ENCODE measurements at regions not wholly inside any gene's neighbourhood (a gene's known extent, or its start where the extent isn't known, plus 50 kb on each side); places are given as distances from the start of the nearest gene placed in this dataset.
"Not testable (repeated sequence)": the region's sequence is repeated elsewhere in the genome, so short reads cannot be mapped to it uniquely, and the experiment has no call there.

DNA sequence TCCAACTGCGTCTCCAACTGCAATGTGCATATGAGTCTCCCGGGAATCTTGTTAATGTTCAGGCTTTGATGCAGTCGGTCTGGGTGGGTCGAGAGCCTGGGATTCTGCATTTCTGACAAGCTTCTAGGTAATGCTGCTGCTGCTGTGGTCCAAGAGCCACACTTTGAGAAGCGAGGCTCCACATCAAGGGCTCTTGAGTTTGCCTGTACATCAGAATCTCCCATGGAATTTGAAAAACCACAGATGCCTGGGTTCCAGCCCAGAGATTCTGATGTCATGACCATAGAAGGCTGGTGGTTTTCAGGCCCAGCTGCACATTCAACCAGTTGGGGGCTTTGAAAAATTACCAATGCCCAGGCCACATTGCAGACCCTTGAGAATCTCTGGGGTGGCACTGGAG is 93.9 kb upstream of the TARDBP start:
- H3K27me3 Mint-ChIP-seq: peaks cover 13% of the 10 kb centered on the region
- no peaks in the 10 kb centered on the region for H3K36me3 Mint-ChIP-seq (ENCODE audit: low read depth)
- H3K4me3 Mint-ChIP-seq: no peak overlapping the region
- no peak overlapping the region for H3K27ac Mint-ChIP-seq
- H3K9me3 Mint-ChIP-seq: no peaks in the 10 kb centered on the region
- intact Hi-C loops (cut with micrococcal nuclease): no loop called here
- peaks cover 19% of the 10 kb centered on the region for H3K4me1 Mint-ChIP-seq (ENCODE audit: low read depth)

DNA sequence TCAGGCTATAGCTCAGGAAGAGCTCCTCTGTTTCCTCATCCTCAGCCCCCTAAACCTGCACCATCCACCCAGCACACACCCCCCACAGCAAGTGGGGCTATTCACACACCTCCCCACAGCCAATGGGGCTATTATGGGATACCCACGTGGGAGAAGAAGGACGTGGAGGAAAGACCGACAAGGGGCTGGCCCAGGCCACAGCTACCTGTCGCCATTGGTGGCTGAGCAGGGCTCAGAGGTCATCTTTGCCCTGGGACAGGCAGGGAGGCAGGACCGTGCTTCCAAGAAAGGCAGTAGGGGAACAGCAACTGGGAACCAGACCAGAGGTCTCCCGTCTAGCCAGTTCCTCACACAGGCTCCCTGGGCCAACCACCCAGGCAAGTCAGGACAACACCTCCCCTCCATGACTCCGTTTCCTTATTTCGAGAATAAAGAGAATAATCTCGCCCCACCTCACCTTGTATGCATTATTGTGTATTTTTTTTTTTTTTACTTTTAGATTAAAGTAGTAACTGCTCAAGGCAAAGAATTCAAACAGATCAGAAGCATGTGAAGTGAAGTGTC is 92.3 kb upstream of the TARDBP start:
- Mint-ChIP-seq H3K27me3 (peaks cover 13% of the 10 kb centered on the region), H3K36me3 (ENCODE audit: low read depth) (no peaks in the 10 kb centered on the region), H3K27ac (no peak overlapping the region), H3K9me3 (no peaks in the 10 kb centered on the region), H3K4me1 (ENCODE audit: low read depth) (peaks cover 19% of the 10 kb centered on the region), H3K4me3 (no peak overlapping the region)
- intact Hi-C loops (cut with micrococcal nuclease): no loop called here

DNA sequence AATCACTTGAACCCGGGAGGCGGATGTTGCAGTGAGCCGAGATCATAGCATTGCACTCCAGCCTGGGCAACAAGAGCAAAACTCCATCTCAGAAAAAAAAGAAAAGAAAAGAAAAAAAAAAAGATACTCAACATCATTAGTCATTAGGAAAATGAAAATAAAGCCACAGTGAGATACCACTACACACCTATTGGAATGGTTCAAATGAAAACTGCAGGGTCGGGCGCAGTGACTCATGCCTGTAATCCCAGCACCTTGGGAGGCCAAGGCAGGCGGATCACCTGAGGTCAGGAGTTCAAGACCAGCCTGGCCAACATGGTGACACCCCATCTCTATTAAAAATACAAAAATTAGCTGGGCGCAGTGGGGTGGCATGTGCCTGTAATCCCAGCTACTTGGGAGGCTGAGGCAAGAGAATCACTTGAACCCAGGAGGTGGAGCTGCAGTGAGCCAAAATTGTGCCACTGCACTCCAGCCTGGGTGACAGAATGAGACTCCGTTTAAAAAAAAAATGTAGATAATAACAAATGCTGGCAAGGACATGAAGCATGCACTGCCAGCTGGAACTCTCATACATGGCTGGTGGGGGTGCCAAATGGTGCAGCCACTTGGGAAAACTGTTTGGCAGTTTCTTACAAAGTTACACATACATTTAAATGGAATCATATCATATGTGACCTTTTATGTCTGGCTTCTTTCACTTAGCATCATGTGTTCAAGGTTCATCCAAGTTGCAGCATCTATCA is 90.0 kb upstream of the TARDBP start:
- H3K4me1 Mint-ChIP-seq (ENCODE audit: low read depth): peaks cover 11% of the 10 kb centered on the region
- H3K9me3 Mint-ChIP-seq; H3K27me3 Mint-ChIP-seq; H3K4me3 Mint-ChIP-seq; H3K36me3 Mint-ChIP-seq (ENCODE audit: low read depth); H3K27ac Mint-ChIP-seq; intact Hi-C loops (cut with micrococcal nuclease): not testable (repeated sequence)

DNA sequence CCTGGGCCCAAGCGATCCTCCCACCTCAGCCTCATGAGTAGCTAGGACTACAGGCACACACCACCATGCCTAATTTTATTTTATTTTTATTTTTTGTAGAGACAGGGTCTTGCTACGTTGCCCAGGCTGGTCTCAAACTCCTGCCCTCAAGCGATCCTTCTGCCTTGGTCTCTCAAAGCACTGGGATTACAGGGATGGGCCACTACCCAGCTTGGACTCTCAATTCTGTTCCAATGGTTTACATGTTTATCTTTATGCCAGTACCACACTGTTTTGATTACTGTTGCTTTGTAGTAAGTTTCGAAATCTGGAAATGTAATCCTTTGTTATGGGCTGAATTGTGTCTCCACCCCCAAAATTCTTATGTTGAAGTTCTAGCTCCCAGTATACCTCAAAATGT is 88.4 kb upstream of the TARDBP start:
- intact Hi-C loops (cut with micrococcal nuclease): no loop called here

DNA sequence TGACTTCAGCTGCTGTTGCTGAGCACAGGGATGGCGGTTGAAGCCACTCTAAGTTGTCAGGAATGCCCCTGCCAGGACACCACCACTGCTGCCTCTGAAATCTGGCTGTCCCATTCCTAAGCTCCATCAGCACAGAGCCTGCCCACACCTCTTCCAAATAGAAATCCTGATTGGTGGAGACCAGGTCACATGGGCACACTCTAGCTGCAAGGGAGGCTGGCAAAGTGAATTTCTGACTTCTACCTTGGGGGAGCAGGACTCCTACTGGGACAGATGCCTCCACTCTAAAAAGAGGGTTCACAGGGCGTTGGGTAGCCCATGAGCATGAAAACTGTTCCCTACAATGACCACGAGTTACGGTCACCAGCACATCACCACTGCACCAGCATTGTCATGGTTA is 83.8 kb upstream of the TARDBP start:
- Mint-ChIP-seq H3K27ac (no peak overlapping the region), H3K4me3 (no peak overlapping the region), H3K9me3 (peaks cover 12% of the 10 kb centered on the region), H3K27me3 (no peaks in the 10 kb centered on the region), H3K4me1 (ENCODE audit: low read depth) (peaks cover 5% of the 10 kb centered on the region), H3K36me3 (ENCODE audit: low read depth) (no peaks in the 10 kb centered on the region)
- intact Hi-C loops (cut with micrococcal nuclease): no loop called here

More for the DNA sequence above, 88.4 kb upstream of the TARDBP start:
- Mint-ChIP-seq H3K9me3 (peaks cover 8% of the 10 kb centered on the region), H3K4me3 (no peak overlapping the region), H3K27me3 (peaks cover 3% of the 10 kb centered on the region), H3K27ac (no peak overlapping the region), H3K36me3 (ENCODE audit: low read depth) (no peaks in the 10 kb centered on the region), H3K4me1 (ENCODE audit: low read depth) (no peaks in the 10 kb centered on the region)

DNA sequence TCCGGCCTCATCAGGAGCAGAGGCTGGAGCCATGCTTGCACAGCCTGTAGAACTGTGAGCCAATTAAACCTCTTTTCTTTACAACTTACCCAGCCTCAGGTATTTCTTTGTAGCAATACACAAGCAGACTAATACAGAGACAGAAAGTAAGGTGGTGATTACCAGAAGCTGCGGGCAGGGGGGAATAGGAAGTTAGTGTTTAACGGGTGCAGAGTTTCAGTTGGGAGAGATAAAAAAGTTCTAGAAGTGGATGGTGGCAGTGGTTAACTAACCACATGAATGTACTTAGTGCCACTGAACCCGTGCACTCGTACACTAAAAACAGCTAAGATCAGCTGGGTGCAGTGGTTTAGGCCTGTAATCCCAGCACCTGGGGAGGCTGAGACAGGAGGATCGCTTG is 80.4 kb upstream of the TARDBP start:
- H3K4me3 Mint-ChIP-seq: no peak overlapping the region
- H3K27me3 Mint-ChIP-seq: no peaks in the 10 kb centered on the region
- H3K27ac Mint-ChIP-seq: no peak overlapping the region
- H3K36me3 Mint-ChIP-seq (ENCODE audit: low read depth): no peaks in the 10 kb centered on the region
- peaks cover 12% of the 10 kb centered on the region for H3K9me3 Mint-ChIP-seq
- intact Hi-C loops (cut with micrococcal nuclease): no loop called here
- peaks cover 5% of the 10 kb centered on the region for H3K4me1 Mint-ChIP-seq (ENCODE audit: low read depth)

DNA sequence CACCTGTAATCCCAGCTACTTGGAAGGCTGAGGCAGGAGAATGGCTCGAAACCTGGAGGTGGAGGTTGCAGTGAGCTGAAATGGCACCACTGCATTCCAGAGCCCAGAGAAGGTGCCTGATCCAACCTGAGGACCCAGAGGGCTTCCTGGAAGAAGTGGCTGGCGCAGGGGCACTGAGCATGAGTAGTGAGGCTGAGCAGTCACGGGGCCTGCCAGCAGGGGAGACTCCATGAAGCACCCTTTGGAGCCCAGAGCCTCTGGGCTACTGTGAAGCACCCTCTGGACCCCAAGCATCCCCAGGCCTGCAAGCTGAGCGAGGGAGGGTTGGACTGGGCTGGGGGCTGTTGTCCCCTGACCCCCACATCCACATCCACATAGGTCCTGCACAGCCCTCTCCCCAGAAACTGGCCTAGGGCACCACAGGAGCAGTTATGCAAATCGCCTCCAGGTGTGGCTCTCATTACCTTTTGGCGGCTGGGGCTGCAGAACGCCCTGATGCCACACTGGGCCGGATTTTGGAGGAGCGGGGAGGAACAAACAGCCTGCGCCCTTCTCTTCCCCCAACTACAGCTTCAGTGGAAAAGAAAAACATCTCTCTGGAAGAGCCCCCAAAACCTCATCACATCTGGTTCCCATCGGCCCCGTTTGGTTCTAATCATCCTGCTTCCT is 78.2 kb upstream of the TARDBP start:
- no peaks in the 10 kb centered on the region for H3K36me3 Mint-ChIP-seq (ENCODE audit: low read depth)
- intact Hi-C loops (cut with micrococcal nuclease): no loop called here
- H3K4me3 Mint-ChIP-seq: no peak overlapping the region
- H3K27ac Mint-ChIP-seq: no peak overlapping the region
- peaks cover 3% of the 10 kb centered on the region for H3K27me3 Mint-ChIP-seq
- peaks cover 2% of the 10 kb centered on the region for H3K9me3 Mint-ChIP-seq
- H3K4me1 Mint-ChIP-seq (ENCODE audit: low read depth): peaks cover 5% of the 10 kb centered on the region

DNA sequence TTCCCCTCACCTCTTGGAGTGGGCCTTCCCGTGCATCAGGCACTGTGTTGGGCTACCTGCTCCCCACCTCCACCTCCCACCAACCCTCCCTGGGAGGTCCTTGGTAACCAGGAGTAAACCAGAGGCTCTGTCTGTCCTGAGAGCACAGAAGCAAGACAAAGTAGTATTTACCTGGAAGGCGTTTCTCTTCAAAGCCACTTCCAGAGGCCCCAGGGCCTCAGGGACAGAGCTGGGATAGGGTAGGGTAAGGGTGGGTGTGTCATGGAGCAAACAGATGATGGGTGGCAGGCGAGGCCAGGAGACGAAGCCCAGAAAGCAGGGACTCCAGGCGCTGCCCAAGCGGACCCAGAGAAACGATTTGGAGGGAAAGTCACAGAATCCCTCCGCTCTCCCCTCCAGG is 77.2 kb upstream of the TARDBP start:
- peaks cover 10% of the 10 kb centered on the region for H3K27me3 Mint-ChIP-seq
- intact Hi-C loops (cut with micrococcal nuclease): no loop called here

DNA sequence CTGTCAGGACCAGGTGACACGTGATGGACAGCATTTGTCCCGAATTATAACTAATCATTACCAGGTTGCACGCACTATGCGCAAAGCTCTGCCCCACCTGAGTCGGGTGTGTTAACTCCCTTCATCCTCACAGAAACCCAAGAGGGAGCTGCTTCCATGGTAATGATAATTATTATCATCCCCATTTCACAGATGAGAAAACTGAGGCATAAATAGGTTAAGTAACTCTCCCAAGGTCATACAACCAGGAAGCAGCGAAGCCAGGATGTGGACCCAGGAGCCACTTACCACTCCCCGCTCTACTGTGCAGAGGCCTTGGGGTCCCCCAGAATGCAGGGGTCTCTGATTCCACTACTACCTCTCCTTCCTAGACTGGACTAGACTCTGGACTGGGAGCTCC is 76.7 kb upstream of the TARDBP start:
- H3K9me3 Mint-ChIP-seq: no peaks in the 10 kb centered on the region
- peaks cover 18% of the 10 kb centered on the region for H3K4me1 Mint-ChIP-seq (ENCODE audit: low read depth)
- H3K27me3 Mint-ChIP-seq: peaks cover 13% of the 10 kb centered on the region
- no peak overlapping the region for H3K4me3 Mint-ChIP-seq
- H3K36me3 Mint-ChIP-seq (ENCODE audit: low read depth): no peaks in the 10 kb centered on the region
- intact Hi-C loops (cut with micrococcal nuclease): no loop called here
- no peak overlapping the region for H3K27ac Mint-ChIP-seq

More for the DNA sequence above, 77.2 kb upstream of the TARDBP start:
- no peak overlapping the region for H3K4me3 Mint-ChIP-seq
- no peaks in the 10 kb centered on the region for H3K36me3 Mint-ChIP-seq (ENCODE audit: low read depth)
- peaks cover 13% of the 10 kb centered on the region for H3K4me1 Mint-ChIP-seq (ENCODE audit: low read depth)
- no peaks in the 10 kb centered on the region for H3K9me3 Mint-ChIP-seq
- H3K27ac Mint-ChIP-seq: no peak overlapping the region

DNA sequence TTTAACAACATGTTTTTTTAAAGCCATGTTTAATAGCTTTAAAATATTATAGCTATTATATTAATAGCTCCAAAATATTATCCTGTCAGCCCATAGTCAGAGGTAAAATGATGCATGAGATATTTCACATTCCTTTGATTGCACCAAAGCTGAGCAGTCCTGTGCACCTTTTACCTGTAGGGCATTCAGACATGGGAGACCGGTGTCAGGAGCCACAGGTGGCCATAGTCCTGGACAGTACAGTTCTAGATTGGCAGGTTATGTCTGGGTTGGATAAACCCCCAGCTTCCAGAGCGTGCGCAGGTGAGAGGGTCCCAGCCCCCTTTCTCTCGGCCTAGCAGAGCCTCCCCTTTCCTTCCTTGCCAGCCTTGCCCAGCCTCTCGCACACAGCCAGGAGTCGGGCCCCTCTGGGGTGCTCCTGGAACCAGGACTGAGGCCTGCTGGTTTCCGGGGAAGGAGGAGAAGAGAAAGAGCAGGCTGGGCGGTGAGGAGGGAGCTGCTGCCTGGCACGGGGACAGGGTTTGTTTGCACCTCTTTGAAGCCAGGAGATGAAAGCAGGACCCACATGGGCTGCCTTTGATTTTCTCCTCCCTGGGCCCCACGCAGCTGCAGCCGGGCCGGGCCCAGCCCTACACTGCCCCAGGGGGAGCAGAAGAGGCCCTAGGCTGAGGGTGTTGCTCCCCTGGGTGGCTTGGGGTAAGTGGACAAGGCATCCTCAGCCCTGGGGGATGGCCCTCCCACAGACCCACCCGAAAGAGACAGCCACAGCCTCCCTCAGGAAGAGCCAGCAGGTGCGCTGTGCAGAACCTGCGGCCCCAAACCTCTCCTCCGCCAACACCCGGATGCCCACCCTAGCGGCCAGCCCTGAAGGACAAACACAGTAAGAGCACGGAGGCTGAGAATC is 75.2 kb upstream of the TARDBP start:
- peaks cover 21% of the 10 kb centered on the region for H3K27me3 Mint-ChIP-seq
- no peak overlapping the region for H3K27ac Mint-ChIP-seq
- no peaks in the 10 kb centered on the region for H3K36me3 Mint-ChIP-seq (ENCODE audit: low read depth)
- no peaks in the 10 kb centered on the region for H3K9me3 Mint-ChIP-seq
- H3K4me1 Mint-ChIP-seq (ENCODE audit: low read depth): peaks cover 25% of the 10 kb centered on the region
- H3K4me3 Mint-ChIP-seq: no peak overlapping the region
- intact Hi-C loops (cut with micrococcal nuclease): no loop called here

DNA sequence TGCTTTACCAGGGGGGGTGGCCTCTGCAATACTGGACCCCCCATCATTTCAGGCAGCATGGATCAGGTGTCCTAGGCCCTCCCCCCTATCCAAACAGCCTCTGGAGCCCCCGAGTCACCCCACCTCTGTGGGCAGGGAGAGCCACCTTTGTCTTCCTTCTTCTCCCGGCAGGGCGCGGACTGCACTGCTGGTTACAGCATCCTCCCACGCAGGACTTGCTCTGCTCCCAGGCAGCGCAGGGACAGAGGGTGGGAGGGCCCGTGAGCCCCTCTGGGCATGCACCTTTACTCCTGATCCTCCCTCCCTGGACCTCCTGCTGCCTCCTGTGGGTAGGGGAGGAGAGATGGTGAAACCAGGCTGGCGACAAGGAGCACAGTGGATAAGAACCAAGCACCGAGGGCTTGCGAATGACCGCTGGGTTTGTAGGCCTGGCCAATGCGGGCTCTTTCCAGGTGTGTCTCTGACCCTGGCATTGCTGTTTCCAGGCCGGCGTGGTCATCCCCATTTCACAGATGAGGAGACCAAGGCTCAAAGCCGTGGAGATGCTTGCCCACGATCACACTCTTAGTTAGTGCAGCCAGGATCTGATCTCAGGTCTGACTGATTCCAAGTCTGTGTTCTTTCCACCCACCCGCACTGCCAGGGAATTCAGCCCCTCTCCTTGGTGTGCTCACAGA is 73.6 kb upstream of the TARDBP start:
- H3K36me3 Mint-ChIP-seq (ENCODE audit: low read depth): no peaks in the 10 kb centered on the region
- H3K4me1 Mint-ChIP-seq (ENCODE audit: low read depth): peaks cover 30% of the 10 kb centered on the region
- H3K4me3 Mint-ChIP-seq: no peak overlapping the region
- H3K9me3 Mint-ChIP-seq: no peaks in the 10 kb centered on the region
- no peak overlapping the region for H3K27ac Mint-ChIP-seq
- intact Hi-C loops (cut with micrococcal nuclease): no loop called here
- H3K27me3 Mint-ChIP-seq: peaks cover 36% of the 10 kb centered on the region

DNA sequence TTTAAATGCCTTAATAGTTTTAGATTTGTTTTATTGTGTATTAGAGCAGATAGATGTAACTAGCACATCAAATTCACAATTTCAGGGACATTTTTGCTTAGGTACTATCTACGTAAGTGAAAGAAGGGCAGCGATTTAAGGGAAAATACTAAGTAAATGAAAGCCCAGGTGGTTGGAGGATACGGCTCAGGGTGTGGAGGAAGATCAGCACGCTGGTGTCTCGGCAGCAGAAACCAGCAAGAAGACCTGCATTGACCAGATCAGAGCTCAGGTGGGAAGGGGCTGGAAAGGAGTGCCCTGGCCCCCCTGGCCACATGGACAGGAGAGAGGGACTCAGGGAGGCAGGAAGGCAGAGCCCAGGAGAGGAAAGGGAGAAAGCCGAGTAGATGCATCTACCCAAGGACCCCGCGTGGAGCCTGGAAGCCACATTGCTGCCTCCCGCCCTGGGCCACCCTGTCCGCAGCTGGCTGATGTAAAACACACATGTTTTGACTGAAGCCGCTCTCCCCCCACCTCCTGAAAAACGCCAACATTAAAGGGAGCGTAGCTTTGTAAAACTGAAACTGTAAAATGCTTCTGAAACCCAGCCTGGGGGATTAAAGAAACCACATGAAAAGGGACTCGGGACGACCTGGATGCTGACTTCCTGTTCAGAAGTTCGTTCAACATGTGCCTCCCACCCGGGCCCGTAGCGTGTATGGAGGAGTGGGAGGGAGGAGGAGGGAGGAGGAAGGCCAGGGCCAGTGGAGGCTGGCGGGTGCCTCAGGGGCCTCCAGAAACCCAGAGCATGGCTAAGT is 72.6 kb upstream of the TARDBP start:
- H3K4me3 Mint-ChIP-seq: no peak overlapping the region
- intact Hi-C loops (cut with micrococcal nuclease): no loop called here
- H3K36me3 Mint-ChIP-seq (ENCODE audit: low read depth): no peaks in the 10 kb centered on the region
- peak overlapping the region; percentile 6 for H3K27ac Mint-ChIP-seq
- no peaks in the 10 kb centered on the region for H3K9me3 Mint-ChIP-seq
- H3K4me1 Mint-ChIP-seq (ENCODE audit: low read depth): peaks cover 39% of the 10 kb centered on the region
- peaks cover 46% of the 10 kb centered on the region for H3K27me3 Mint-ChIP-seq

DNA sequence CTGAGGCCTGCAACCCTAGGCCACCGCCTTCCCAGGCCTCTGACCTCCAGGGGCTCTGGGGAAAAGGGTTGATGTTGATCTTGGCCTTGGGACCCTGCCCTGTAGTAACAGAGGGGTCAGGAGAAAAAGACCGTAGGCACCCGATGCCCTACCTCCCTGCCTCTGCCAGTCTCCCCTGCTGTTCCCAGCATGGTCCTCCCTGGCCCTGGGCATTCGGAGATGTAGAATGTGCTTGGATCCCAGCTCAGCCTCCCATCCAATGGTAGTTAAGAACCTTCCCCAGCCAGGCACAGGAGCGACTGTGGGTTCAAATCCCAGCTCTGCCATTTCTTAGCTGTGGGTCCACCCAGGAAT is 72.0 kb upstream of the TARDBP start:
- intact Hi-C loops (cut with micrococcal nuclease): no loop called here
- Mint-ChIP-seq H3K36me3 (ENCODE audit: low read depth) (no peaks in the 10 kb centered on the region), H3K4me3 (no peak overlapping the region), H3K9me3 (no peaks in the 10 kb centered on the region), H3K4me1 (ENCODE audit: low read depth) (peaks cover 39% of the 10 kb centered on the region), H3K27me3 (peaks cover 49% of the 10 kb centered on the region), H3K27ac (peak overlapping the region; percentile 6)
